K562 (cell line): ENCODE measurements at regions not wholly inside any gene's neighbourhood (a gene's known extent, or its start where the extent isn't known, plus 50 kb on each side); places are given as distances from the start of the nearest gene placed in this dataset.

Experiments
- ATAC-seq: fragments of 200-7000 bp; cut with Tn5 transposase; 3 replicates; pipeline ENCODE4 v1.9.1; 2020; ENCODE audit warnings: moderate library complexity
- BruUV-seq: library from RNA; stranded (reverse); fragments of 400-500 nt; replicated peaks from 2 replicates; lab custom pipeline; 2021; lab: Mats Ljungman, UMichigan
- CTCF ChIA-PET: fragments of 300-600 bp; formaldehyde crosslinking; extraction: SDS; loops from one replicate; lab custom pipeline; 2021; ENCODE audit warnings: low intra/inter-chr PET ratio; lab: Yijun Ruan, JAX
- POLR2A ChIA-PET: fragments of 300-600, 350-650 bp; sonication (Branson Sonifier 250); formaldehyde crosslinking; extraction: SDS; loops from one replicate; lab custom pipeline; 2021; ENCODE audit warnings: antibody characterized with exemption, inconsistent platforms; lab: Yijun Ruan, JAX
- DNase-seq, 4 experiments: peaks; one replicate each; pipeline versions ENCODE4 v3.0.0 to v3.0.0-alpha.2; 2011 to 2018; ENCODE audit warnings: low spot score in 3 of 4, mixed read lengths in 3 of 4; ENCODE audit errors: extremely low read depth in 1 of 4
- FAIRE-seq: peaks from 2 replicates; lab custom pipeline; 2011; peaks lifted over from hg19 to GRCh38; lab: Jason Lieb, UNC
- H2AFZ ChIP-seq: 2 replicates; pipeline ENCODE4 v1.6.0; 2011; ENCODE audit warnings: low read depth, low read length, control low read depth, inconsistent platforms
- H3K27ac ChIP-seq: fragments of 200-600 bp; 3 replicates; pipeline ENCODE4 v1.8.0; 2011; ENCODE audit warnings: low read depth, mild to moderate bottlenecking, control low read depth, inconsistent platforms, low read length, moderate library complexity, mixed read lengths; ENCODE audit errors: extremely low read depth
- H3K27me3 ChIP-seq, 2 experiments: fragments of 300-600 bp in 1 of 2; 2 replicates in 1 of 2; 3 replicates in 1 of 2; pipeline versions ENCODE4 v1.6.0 to v1.8.0; 2011; ENCODE audit warnings: inconsistent platforms in 2 of 2, low read length in 2 of 2, mild to moderate bottlenecking in 1 of 2, mixed read lengths in 1 of 2, moderate library complexity in 1 of 2; ENCODE audit not compliant: control insufficient read depth in 2 of 2, insufficient read depth in 2 of 2
- H3K36me3 ChIP-seq: fragments of 300-600 bp; 3 replicates; pipeline ENCODE4 v1.8.0; 2011; ENCODE audit warnings: mild to moderate bottlenecking, low read length, inconsistent platforms; ENCODE audit not compliant: control insufficient read depth, insufficient read depth
- H3K4me1 ChIP-seq, 2 experiments: fragments of 200-600 bp in 1 of 2; replicated peaks in 1 of 2; 2 replicates in 1 of 2; 3 replicates in 1 of 2; pipeline versions ENCODE4 v1.5.1 to v1.8.0; 2011; ENCODE audit warnings: inconsistent platforms in 2 of 2, low read length in 2 of 2, mild to moderate bottlenecking in 1 of 2, mixed read lengths in 1 of 2, moderate library complexity in 1 of 2; ENCODE audit not compliant: control insufficient read depth in 2 of 2, insufficient read depth in 2 of 2
- H3K4me2 ChIP-seq: 2 replicates; pipeline ENCODE4 v1.6.1; 2011; ENCODE audit warnings: low read length, control low read depth, inconsistent platforms, mixed read lengths; ENCODE audit not compliant: insufficient read depth
- H3K4me3 ChIP-seq: fragments of 200-600 bp; sonication (generic), shearing (Covaris generic); 2 replicates; pipeline ENCODE4 v1.5.1; 2016; ENCODE audit warnings: control low read depth, inconsistent platforms
- H3K79me2 ChIP-seq: fragments of 200-600 bp; 3 replicates; pipeline ENCODE4 v1.8.0; 2011; ENCODE audit warnings: low read length, inconsistent platforms; ENCODE audit not compliant: control insufficient read depth, insufficient read depth
- H3K9ac ChIP-seq, 2 experiments: 2 replicates each; pipeline versions ENCODE4 v1.6.0 to v1.6.1; 2011; ENCODE audit warnings: low read depth in 2 of 2, low read length in 2 of 2, control low read depth in 1 of 2, inconsistent platforms in 1 of 2, mild to moderate bottlenecking in 1 of 2, mixed read lengths in 1 of 2; ENCODE audit not compliant: insufficient read depth in 1 of 2
- H3K9me1 ChIP-seq: one replicate; pipeline ENCODE4 v1.6.0; 2011; ENCODE audit warnings: inconsistent platforms, mild to moderate bottlenecking, low read length, moderate library complexity; ENCODE audit not compliant: control insufficient read depth, insufficient read depth
- H3K9me3 ChIP-seq: replicated peaks from 2 replicates; pipeline ENCODE4 v1.5.1; 2011; ENCODE audit warnings: low read depth, low read length, inconsistent platforms; ENCODE audit not compliant: control insufficient read depth, insufficient read depth
- H4K20me1 ChIP-seq: replicated peaks from 2 replicates; pipeline ENCODE4 v1.6.1; 2011; ENCODE audit warnings: low read length, inconsistent platforms, mixed read lengths; ENCODE audit not compliant: control insufficient read depth, insufficient read depth
- FOXA3 ChIP-seq, 2 experiments: fragments of 450-650 bp in 1 of 2; sonication (generic) in 1 of 2; formaldehyde crosslinking; IDR thresholded peaks in 1 of 2; conservative IDR thresholded peaks in 1 of 2; 2 replicates each; pipeline versions ENCODE4 v1.4.0 to v1.8.0; 2020 to 2022; ENCODE audit warnings: mild to moderate bottlenecking in 2 of 2, missing genetic modification reagents in 1 of 2
- FOXJ2 ChIP-seq: fragments of 200-800 bp; sonication (Bioruptor generic); IDR thresholded peaks from 2 replicates; pipeline ENCODE4 v1.6.1; 2016; ENCODE audit warnings: missing genetic modification characterization, missing compliant biosample characterization
- NRF1 ChIP-seq, 2 experiments: fragments of 450-650 bp; IDR thresholded peaks in 1 of 2; conservative IDR thresholded peaks in 1 of 2; 2 replicates each; pipeline ENCODE4 v1.6.1; 2014; ENCODE audit warnings: mild to moderate bottlenecking in 2 of 2
- TARDBP ChIP-seq: fragments of 450-650 bp; IDR thresholded peaks from 2 replicates; pipeline ENCODE4 v1.6.1; 2016
- ZBTB43 ChIP-seq: sonication (generic); formaldehyde crosslinking; IDR thresholded peaks from 2 replicates; pipeline ENCODE4 v1.8.0; 2023; ENCODE audit warnings: mild to moderate bottlenecking, missing genetic modification reagents
- WGBS: fragments of 100-300 bp; shearing (Covaris generic); methylation state at CpG from one replicate; pipeline ENCODE4 v1.1.6; 2016; ENCODE audit warnings: low coverage, mixed read lengths; ENCODE audit not compliant: insufficient coverage; ENCODE audit errors: missing lambda C conversion rate; 5-methylcytosine and 5-hydroxymethylcytosine counted together
- in situ Hi-C: fragments of 300-500 bp; cut with MboI; formaldehyde crosslinking; loops from 4 replicates; pipeline ENCODE4 v1.15.0; 2018; ENCODE audit warnings: inconsistent platforms, mixed read lengths
- intact Hi-C: fragments of 100-400 bp; cut with micrococcal nuclease; formaldehyde crosslinking; loops from 2 replicates; pipeline ENCODE4 v1.14.2; 2022

GRCh38 chr6:28712982-28713381 lies 187.3 kb downstream of the GPX5 start:
- ATAC-seq (no peak), FAIRE-seq (no peak), DNase-seq (no peak)
- no peaks in the 10 kb centered on the region for H4K20me1 ChIP-seq
- no peaks in the 10 kb centered on the region for H3K27me3 ChIP-seq
- peaks cover 7% of the 10 kb centered on the region; the same call in 1 of the 2 replicates for H3K9me3 ChIP-seq
- H3K36me3 ChIP-seq, result no peaks in the 10 kb centered on the region; the same call in 2 of the 3 replicates
- H3K4me1 ChIP-seq, result peaks cover 0 to 23% of the 10 kb centered on the region in 2 experiments; a peak in 3 of 5 replicates
- no peak overlapping the region for H3K27ac ChIP-seq
- no peak overlapping the region for H3K9ac ChIP-seq
- intact Hi-C loops, result no loop called here
- H3K4me2 ChIP-seq, result no peak overlapping the region
- no peak overlapping the region for H3K4me3 ChIP-seq
- no peaks in the 10 kb centered on the region for H3K9me1 ChIP-seq
- WGBS, result 77% methylated on average over 1 of the region's 1 CpG
- TF ChIP-seq NRF1 (conservative IDR thresholded peaks at IDR 0.05 in 1 of 2, IDR thresholded peaks at IDR 0.05 in 1 of 2), result no peak
- no peak for TF ChIP-seq ZBTB43
- no peak for TF ChIP-seq FOXJ2 (tag)
- TF ChIP-seq TARDBP, result no peak
- TF ChIP-seq FOXA3 (CRISPR knock-in tag; conservative IDR thresholded peaks at IDR 0.05 in 1 of 2, IDR thresholded peaks at IDR 0.05 in 1 of 2), result no peak
- in situ Hi-C loops, result no loop called here
- peaks cover 20% of the 10 kb centered on the region for H3K79me2 ChIP-seq
- H2AFZ ChIP-seq, result no peak overlapping the region
- no TSS peak for BruUV-seq
- CTCF ChIA-PET, result no interaction called here
- POLR2A ChIA-PET, result interaction anchor here (1.0 to 3.5 kb wide), 2 partner anchors 12 to 820 kb away, joined by 3 to 8 read pairs; a partner anchor contains a TSS
